Stimulated activated CD4-positive, alpha-beta T cell treated with anti-CD3 and anti-CD28 coated beads, Interleukin-1b, Interleukin-23, amount 100 ng/mL, for 24 hours (primary cell): ENCODE measurements at regions not wholly inside any gene's neighbourhood (a gene's known extent, or its start where the extent isn't known, plus 50 kb on each side); places are given as distances from the start of the nearest gene placed in this dataset.
"Not testable (repeated sequence)": the region's sequence is repeated elsewhere in the genome, so short reads cannot be mapped to it uniquely, and the experiment has no call there.

Source experiments
- DNase-seq, 4 experiments: peaks; one replicate each; pipeline ENCODE4 v3.0.0-alpha.2; 2020; ENCODE audit warnings: low read depth in 4 of 4, low spot score in 1 of 4

GRCh38 chr9:39463696-39464095, 108.2 kb downstream of the SPATA31A1 start:
- not testable (repeated sequence) for DNase-seq

DNA sequence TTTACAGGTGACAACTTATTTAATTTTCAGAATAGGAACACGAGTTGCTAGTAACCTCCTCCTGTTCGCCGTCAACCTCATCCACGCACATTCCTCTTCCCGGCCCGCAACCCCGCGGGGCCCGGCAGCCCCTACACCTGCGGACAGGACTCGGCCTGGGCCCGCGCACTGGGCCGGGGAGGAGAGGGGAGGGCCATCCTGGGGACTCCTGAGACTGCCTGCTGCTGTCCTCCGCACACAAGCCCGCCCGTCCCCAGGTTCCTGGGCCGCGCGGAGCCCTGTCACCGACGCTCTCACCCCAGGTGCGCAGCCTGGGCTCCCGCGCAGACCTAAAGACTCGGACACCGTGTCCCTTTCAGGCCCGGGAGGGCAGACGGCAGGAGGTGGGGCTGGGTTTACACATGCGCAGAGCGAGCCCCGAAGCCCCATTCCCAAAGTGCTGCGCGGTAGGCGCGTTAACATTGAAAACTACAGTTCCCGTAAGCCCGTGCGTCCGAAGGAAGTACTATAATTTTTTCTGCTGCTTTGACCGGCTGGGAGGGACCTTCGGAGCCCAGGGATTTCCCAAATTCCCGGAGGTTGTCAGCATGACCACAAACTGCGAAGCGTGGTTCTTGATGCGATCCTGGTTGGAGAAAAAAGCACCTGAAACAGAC, 108.8 kb downstream of the SPATA31A1 start:
- DNase-seq, result peak; percentile 28 to 62 (median 51)

DNA sequence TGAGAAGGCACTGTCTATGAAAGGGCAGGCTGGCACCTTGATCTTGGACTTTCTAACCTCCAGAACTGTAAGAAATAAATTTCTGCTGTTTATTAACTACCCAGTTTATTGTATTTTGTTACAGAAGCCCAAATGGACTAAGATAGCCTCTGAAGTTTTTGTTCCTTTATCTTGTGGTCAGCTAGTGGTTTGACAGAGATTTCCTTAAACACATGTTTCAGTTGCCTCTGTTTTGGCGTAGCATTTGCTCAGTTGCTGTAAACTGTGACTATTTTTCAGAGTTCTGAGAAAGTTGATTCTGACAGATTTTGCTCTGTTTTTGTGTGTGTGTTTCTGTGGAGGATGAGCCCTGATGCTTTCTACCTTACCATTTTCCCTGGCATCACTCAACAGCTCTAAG, 119.0 kb downstream of the SPATA31A1 start:
- not testable (repeated sequence) for DNase-seq

DNA sequence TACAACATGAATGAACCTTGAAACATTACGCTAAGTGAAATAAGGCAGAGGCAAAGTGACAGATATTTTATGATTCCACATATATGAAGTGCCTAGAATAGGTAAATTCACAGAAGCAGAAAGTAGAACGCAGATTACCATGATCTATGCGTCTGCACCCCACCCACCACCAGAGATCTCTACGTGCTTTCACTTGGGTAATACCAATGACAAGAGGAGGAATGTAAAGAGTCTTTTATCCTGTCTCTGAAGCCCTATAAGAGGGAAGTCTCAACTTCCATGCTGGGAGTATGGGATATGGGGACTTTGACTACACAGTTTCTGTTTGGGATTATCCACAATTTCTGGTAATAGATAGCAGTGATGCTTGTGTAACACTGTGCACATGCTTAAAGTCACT, 127.6 kb downstream of the SPATA31A1 start:
- DNase-seq, result not testable (repeated sequence)

DNA sequence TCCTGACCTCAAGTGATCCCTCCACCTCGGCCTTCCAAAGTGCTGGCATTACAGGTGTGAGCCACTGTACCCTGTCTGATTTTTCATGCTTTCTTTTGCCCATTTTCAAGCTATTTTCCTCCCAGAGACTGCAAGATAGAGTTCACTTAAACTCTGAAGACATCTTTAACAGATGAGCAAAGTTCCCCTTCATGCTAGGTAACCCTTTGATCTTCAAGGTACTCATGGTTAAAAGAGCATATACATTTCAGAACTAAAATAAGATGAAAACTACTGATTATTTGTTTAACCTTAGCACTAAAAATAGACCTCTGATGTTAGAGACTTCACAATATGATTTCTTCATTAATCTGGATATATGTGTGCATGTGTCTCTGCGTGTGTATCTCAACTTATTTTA, 128.4 kb downstream of the SPATA31A1 start:
- DNase-seq, result not testable (repeated sequence)

GRCh38 chr9:39484292-39484691, 128.8 kb downstream of the SPATA31A1 start:
- not testable (repeated sequence) for DNase-seq

DNA sequence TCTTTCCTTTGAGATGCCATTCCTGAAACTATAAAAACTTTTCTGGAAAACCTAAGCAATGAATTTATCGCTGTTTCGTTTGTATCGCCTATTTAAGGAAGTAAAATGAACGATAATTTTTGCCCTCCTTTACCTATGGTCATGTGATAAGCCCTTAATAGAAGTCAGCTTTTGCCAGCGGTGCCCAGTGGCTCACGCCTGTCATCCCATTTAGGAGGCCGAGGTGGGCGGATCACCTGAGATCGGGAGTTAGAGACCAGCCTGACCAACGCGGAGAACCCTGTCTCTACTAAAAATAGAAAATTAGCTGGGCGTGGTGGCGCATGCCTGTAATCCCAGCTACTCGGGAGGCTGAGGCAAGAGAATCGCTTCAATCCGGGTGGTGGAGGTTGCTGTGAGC, 132.0 kb downstream of the SPATA31A1 start:
- not testable (repeated sequence) for DNase-seq

DNA sequence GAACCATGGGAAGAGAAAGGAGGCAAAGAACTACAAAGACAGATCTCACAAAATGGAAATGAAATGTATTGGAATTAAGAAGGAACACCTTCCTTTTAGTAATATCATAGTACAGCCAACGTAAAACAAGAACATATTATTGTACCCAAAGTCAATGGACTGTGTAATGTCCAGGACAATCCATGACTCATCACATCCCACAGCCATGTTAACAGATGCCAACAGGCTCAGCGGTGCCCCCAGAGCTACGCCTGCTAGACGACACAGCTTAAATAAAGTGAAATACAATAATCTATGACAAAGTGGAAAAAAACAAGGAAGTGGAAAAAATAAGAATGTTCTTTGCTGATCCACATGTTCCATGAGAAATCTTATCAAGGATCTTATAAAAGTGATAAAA, 140.8 kb downstream of the SPATA31A1 start:
- DNase-seq, result not testable (repeated sequence)

- DNase-seq, result not testable (repeated sequence)
These were observed 147.7 kb downstream of the SPATA31A1 start for GRCh38 chr9:39503178-39503577.

GRCh38 chr9:39527387-39528029, 172.0 kb downstream of the SPATA31A1 start:
- DNase-seq, result not testable (repeated sequence)

- not testable (repeated sequence) for DNase-seq
These were observed 177.1 kb downstream of the SPATA31A1 start for GRCh38 chr9:39532597-39532996.

DNA sequence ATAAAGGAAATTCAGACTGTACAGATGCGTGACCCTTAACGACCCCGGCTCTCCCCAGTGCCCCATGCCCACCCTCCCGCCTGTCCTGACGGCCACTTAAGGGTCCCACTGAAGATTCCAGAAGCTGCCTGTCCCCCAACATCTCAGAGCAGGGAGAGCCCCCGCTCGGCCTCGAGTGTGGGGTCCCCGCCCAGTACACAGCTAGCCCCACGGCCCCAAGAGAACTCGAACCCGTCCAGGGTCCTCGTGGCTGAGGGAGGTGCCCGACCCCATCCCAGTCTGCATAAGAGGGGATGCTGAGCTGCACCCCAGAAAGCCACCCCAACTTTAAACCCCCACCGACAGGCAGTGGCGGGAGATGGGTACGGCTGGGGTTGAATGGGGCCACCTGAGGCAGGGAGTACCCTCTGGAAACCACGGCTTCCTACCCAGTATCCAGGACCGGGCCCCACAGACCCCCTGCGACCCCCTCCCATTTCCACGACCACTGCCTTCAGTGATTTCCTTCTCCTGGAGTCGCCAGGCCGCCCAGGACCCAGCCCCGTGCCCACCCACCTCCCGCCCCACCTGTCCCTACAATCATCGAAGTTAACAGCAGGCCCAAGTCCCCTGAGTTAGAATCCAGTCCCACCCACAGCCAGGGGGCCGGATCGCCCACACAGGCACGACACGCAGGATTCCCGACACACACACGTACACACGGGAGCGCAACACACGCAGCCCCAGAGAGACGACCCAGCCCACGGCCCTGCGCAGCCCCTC, 177.7 kb downstream of the SPATA31A1 start:
- not testable (repeated sequence) for DNase-seq

- DNase-seq, result not testable (repeated sequence)
These were observed 178.5 kb downstream of the SPATA31A1 start for GRCh38 chr9:39533763-39534548.

- DNase-seq, result not testable (repeated sequence)
These were observed 179.4 kb downstream of the SPATA31A1 start for GRCh38 chr9:39534897-39535296.

DNA sequence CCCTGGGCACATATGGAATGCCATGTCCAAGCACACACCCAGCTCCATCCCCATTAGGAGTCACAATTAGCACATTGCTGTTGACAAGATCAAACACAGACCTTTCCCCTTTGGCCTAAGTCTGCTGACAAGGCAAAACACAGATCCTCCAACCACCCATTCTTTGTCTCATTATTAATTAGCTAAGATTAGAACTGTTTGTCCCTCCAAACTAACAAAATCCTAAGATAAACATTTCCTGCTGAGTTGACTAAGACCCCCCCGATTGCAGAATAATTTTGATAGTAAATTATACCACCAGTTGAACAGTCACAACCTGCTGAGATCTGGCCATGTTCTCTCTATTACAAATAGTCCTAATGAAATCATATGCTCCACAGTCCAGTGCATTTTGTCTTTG, 186.7 kb downstream of the SPATA31A1 start:
- not testable (repeated sequence) for DNase-seq

- DNase-seq, result not testable (repeated sequence)
These were observed 189.6 kb downstream of the SPATA31A1 start for GRCh38 chr9:39545079-39545478.

- not testable (repeated sequence) for DNase-seq
These were observed 195.1 kb downstream of the SPATA31A1 start for GRCh38 chr9:39550573-39550972.

- DNase-seq, result not testable (repeated sequence)
These were observed 196.1 kb downstream of the SPATA31A1 start for GRCh38 chr9:39551544-39551943.

- DNase-seq, result not testable (repeated sequence)
These were observed 196.9 kb downstream of the SPATA31A1 start for GRCh38 chr9:39552242-39552881.

DNA sequence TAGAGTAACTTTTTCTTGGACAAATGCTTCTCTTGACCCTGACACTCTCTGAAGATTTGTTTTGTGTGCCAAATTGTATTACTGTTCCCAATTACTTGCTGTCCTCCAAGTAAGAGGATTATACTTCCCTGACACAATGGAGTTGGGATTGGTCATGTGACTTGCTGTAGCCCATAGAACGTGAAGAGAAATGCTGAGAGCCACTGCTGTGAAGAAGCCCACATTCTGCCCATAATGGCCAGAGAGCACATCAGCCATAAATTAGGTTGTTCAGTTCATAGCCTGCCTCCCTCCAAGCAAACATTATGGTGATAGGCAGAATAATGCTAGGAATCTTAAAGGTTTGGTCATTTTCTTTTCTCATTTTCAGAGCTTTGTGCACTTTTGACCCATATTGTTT, 198.9 kb downstream of the SPATA31A1 start:
- DNase-seq, result not testable (repeated sequence)

DNA sequence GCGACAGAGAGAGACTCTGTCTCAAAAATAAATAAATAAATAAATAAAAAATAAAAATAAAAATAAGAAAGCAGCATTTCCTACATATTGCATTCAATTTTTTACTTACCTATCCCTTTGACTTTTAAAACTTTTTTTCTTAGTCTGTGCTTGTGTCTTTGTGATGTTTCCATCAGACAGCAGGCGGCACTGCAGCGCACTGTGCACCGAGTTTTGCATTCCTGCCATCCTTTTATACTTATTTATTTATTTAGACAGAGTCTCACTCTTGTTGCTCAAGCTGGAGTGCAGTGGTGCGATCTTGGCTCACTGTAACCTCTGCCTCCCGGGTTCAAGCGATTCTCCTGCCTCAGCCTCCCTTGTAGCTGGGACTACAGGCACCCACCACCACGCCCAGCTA, 203.9 kb downstream of the SPATA31A1 start:
- DNase-seq, result not testable (repeated sequence)
